LNCAP (cell line): ENCODE measurements at regions not wholly inside any gene's neighbourhood (a gene's known extent, or its start where the extent isn't known, plus 50 kb on each side); places are given as distances from the start of the nearest gene placed in this dataset.

Experiments used
- TF ChIP-seq, protein P1 (sequence below): fragments of 450-650 bp; IDR thresholded peaks from 2 replicates; pipeline ENCODE4 v1.5.1; 2017; ENCODE audit warnings: mild to moderate bottlenecking

DNA sequence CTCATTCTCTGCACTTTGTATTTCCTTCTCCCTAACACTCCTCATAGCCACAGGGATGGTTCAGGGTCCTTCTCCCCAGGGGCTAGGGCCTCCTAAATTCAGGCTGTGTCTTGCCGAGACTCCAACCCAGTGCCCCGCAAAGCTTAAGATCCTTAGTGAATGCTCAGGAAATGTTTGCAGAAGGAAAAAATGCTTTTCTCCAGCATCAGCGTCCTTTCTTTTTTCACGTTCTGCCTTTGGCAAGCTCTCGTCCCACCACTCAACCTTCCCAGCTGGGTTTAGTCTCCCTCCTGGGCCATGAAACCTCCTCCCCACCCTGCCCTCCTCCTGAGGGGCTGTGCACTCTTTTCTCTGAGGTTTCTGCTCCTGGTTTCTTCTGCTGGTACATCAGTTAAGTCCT is 503.8 kb upstream of the B3GAT1 start:
- TF ChIP-seq, protein P1, sequence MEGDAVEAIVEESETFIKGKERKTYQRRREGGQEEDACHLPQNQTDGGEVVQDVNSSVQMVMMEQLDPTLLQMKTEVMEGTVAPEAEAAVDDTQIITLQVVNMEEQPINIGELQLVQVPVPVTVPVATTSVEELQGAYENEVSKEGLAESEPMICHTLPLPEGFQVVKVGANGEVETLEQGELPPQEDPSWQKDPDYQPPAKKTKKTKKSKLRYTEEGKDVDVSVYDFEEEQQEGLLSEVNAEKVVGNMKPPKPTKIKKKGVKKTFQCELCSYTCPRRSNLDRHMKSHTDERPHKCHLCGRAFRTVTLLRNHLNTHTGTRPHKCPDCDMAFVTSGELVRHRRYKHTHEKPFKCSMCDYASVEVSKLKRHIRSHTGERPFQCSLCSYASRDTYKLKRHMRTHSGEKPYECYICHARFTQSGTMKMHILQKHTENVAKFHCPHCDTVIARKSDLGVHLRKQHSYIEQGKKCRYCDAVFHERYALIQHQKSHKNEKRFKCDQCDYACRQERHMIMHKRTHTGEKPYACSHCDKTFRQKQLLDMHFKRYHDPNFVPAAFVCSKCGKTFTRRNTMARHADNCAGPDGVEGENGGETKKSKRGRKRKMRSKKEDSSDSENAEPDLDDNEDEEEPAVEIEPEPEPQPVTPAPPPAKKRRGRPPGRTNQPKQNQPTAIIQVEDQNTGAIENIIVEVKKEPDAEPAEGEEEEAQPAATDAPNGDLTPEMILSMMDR = no peak

DNA sequence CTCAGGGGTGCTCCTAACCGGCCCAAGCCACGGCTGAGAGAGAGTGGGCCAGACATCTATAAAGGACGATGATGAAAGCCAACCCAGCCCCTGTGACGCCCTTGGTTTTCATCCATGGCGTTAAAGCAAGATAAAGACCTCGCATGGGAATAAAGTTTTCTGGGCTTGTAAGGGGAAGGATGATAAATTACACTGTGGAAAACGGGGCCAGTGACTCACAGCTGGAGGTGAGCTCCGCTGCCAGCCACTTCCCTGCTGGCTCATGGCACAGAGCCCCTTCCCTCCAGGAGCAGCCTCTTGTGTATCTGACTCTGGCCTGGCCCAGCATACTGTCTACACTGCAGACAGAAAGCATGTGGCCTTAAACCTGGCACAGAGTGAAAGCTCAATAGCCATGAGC is 503.2 kb upstream of the B3GAT1 start:
- TF ChIP-seq, protein P1 = no peak

DNA sequence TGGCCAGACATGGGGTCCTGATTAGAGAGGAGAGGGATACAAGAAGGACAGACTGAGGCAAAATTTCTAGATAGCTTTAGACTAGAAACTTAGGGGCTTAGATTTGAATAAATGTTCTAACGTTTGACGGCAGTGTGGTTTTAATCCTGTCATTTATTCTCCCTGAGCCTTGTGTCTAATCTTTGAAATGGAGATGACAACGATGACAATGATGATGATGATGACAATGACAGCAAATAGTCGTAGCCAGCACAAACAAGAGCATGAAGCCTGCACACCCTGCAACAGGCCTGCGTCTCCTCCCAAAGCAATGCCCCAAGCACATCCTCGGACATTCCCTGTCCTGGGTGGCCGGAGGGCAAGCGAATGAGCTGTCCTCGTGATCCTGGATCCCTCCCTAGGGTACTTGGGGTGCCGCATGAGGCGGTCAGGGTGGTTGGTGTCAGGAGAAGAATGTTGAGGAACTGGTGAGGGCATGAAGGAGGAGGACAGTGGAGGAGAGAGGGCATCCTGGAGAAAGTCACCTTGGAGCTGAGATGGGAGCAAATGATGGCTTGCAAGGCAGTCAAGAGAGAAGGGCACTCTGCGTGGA is 502.1 kb upstream of the B3GAT1 start:
- TF ChIP-seq, protein P1 = no peak

DNA sequence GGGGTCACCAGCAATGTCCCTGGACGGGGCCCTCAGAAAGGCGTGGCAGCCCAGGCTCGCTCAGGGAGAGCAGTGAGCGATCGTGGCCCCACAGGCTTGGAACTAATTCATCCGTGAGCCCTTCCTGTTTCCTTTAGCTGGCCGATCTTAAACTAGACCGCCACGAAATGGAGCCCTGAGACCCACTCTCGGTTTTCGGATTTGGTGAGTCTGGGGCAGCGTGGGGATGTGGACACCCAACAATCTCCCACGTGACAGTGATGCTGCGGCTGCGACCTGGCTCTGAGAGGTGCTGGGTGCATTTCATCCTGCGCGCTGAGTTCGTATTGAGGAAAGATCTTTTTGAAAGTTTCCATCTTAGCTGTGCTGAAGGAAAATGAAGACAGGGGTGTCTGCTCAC is 501.3 kb upstream of the B3GAT1 start:
- TF ChIP-seq, protein P1 = no peak

DNA sequence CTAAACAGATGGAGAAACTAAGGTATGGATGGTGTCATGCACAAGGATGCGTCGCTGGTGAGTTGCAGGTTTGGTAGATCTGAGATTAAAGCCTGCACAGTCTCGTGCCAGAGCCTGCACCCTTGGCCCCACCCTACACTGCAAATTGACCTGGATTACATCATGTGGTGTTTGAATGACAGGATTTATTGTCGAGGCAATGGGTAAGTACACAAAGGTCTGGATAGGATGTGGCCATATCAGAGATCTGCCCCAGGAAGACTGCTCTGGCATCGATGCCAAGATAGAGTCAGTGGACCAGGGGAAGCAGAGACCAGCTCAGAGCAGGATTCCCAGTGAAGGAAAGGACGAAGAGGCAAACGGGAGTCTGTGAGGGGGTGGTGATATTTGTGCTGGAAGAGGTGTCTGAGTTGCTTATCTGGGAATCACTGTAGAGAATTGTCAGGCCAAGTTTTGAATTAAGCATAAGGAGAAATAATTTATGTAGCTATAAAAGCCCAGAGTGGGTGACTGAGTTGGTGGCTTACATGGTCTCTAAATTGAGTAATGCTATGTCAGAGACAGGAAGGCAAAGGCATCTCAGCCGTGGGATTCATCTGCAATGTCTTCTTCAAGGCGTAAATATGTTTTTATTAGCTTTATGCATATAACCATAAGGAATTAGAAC is 499.6 kb upstream of the B3GAT1 start:
- TF ChIP-seq, protein P1 = no peak

DNA sequence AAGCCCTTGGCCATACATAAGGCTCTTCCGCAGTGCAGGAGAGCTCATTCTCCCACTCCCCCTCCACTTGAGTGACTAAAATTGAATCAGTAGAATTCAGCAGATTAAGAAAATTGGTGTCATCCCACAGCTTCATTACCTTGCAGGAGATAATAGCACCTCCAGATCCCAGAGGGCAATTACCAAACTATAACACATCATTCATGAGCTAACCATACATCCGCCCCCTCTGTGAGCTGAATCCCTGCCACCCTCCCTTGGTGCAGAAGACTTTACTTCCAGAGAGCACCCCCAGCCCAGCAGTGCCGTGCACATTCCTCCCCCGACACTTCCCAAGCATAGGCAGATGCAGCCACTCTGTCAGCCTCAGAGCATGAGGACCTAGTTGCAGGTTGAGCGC is 496.5 kb upstream of the B3GAT1 start:
- TF ChIP-seq, protein P1 = no peak

DNA sequence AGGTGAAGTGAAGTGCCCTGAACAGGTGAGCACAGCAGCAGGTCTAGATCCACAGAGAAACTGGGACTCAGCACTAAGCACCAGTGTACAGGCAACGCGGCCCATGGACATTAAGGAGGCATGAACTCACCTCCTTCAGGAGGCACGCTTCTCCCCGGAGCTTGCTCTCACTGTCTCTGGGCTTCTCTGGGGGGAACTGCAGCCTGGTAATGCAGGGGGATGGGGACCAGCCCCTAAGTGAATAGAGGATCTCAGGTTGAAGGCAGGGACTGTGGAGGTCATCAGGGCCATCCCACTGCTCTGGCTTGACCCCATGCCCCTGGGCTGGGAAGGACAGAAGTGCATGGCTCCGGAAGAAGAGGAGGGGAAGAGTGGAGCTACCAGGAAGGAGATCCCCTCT is 495.6 kb upstream of the B3GAT1 start:
- TF ChIP-seq, protein P1 = no peak
